Chondrocyte (in vitro differentiated cells): ENCODE measurements at regions not wholly inside any gene's neighbourhood (a gene's known extent, or its start where the extent isn't known, plus 50 kb on each side); places are given as distances from the start of the nearest gene placed in this dataset.

ENCODE experiments used
- DNase-seq: peaks from one replicate; pipeline ENCODE4 v3.0.0; 2021; ENCODE audit warnings: mixed read lengths, low spot score
- H3K27ac Mint-ChIP-seq: one replicate; pipeline ENCODE4 v1.8.0; 2021; ENCODE audit warnings: mild to moderate bottlenecking, moderate library complexity, mixed read lengths; ENCODE audit not compliant: unreplicated experiment
- H3K27me3 Mint-ChIP-seq: 2 replicates; pipeline ENCODE4 v1.8.0; 2021; ENCODE audit warnings: low read depth, mixed read lengths
- H3K36me3 Mint-ChIP-seq: 2 replicates; pipeline ENCODE4 v1.8.0; 2021; ENCODE audit warnings: low read depth, mixed read lengths
- H3K4me1 Mint-ChIP-seq: 2 replicates; pipeline ENCODE4 v1.8.0; 2021; ENCODE audit warnings: low read depth, mild to moderate bottlenecking, mixed read lengths
- H3K4me3 Mint-ChIP-seq: one replicate; pipeline ENCODE4 v1.8.0; 2021; ENCODE audit warnings: mild to moderate bottlenecking, moderate library complexity, mixed read lengths; ENCODE audit not compliant: unreplicated experiment
- H3K9me3 Mint-ChIP-seq: 2 replicates; pipeline ENCODE4 v1.8.0; 2021; ENCODE audit warnings: low read depth, mixed read lengths
- TF ChIP-seq, protein P1 (sequence below): fragments of 200-600 bp; sonication (generic); IDR thresholded peaks from 2 replicates; pipeline ENCODE4 v1.5.0; 2021; ENCODE audit warnings: antibody characterized with exemption, mild to moderate bottlenecking, moderate library complexity

DNA sequence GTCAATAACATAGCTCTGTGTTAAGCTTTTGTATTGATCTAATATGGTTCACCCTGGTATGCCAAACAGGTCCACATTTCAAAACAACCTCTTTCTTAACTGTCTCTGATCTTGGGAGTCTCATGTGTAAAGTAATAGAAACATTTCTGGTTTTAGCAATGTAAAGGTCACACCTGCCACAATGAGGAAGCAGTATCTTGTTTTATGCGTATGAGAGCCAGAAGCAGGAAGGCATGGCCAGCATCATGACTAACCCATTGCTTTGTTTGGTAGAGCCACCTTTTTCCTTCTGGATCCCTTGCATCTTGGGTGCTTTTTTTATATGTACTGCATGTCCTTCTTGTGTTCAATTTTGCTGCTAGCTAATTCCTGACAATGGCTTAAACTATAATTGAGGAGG is 411.3 kb upstream of the SEMA3C start:
- H3K27me3 Mint-ChIP-seq = no peaks in the 10 kb centered on the region
- no peak overlapping the region for H3K27ac Mint-ChIP-seq
- no peak for DNase-seq
- TF ChIP-seq, protein P1, sequence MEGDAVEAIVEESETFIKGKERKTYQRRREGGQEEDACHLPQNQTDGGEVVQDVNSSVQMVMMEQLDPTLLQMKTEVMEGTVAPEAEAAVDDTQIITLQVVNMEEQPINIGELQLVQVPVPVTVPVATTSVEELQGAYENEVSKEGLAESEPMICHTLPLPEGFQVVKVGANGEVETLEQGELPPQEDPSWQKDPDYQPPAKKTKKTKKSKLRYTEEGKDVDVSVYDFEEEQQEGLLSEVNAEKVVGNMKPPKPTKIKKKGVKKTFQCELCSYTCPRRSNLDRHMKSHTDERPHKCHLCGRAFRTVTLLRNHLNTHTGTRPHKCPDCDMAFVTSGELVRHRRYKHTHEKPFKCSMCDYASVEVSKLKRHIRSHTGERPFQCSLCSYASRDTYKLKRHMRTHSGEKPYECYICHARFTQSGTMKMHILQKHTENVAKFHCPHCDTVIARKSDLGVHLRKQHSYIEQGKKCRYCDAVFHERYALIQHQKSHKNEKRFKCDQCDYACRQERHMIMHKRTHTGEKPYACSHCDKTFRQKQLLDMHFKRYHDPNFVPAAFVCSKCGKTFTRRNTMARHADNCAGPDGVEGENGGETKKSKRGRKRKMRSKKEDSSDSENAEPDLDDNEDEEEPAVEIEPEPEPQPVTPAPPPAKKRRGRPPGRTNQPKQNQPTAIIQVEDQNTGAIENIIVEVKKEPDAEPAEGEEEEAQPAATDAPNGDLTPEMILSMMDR = no peak
- H3K36me3 Mint-ChIP-seq = no peaks in the 10 kb centered on the region
- H3K4me3 Mint-ChIP-seq = no peak overlapping the region
- H3K9me3 Mint-ChIP-seq = peaks cover 2% of the 10 kb centered on the region
- peaks cover 31% of the 10 kb centered on the region for H3K4me1 Mint-ChIP-seq

DNA sequence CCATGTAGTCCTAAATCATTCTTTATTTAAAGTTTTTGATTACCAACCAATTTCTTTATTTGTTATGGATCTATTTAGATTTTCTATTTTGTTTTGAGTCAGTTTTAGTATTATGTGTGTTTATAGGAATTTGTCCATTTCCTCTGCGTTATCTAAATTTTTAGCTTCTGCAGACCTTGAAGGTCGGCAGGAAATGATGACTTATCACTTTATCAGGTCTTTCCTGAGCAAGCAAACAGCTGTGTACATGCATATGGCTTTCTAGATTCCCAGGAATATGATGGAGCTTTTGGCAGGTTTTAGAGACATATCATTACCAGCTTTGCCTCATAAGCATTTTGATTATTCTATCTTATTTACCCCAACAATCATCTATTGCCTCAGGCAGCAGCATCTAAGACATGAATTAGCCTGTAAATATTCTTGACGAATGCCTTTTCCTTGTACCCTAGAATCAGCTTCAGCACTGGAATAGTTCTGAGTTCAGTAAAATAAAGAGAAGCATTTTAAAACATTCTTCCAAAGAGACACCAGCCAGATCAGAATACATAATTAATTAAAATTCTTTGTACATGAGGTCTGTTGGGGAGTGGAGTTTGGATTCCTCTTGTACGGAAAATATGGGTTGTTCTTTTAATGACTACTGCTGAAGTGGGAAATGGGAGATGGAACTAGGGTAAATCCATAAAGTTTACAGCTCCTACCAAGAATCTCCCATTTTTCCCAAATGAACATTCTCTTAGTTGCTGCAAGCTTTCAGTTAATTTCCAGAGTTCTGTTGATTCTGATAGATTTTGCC is 408.8 kb upstream of the SEMA3C start:
- Mint-ChIP-seq H3K4me3 (no peak overlapping the region), H3K4me1 (peaks cover 23% of the 10 kb centered on the region), H3K9me3 (peaks cover 2% of the 10 kb centered on the region), H3K36me3 (no peaks in the 10 kb centered on the region), H3K27ac (no peak overlapping the region), H3K27me3 (peaks cover 2% of the 10 kb centered on the region)
- DNase-seq = no peak
- TF ChIP-seq, protein P1 = no peak

DNA sequence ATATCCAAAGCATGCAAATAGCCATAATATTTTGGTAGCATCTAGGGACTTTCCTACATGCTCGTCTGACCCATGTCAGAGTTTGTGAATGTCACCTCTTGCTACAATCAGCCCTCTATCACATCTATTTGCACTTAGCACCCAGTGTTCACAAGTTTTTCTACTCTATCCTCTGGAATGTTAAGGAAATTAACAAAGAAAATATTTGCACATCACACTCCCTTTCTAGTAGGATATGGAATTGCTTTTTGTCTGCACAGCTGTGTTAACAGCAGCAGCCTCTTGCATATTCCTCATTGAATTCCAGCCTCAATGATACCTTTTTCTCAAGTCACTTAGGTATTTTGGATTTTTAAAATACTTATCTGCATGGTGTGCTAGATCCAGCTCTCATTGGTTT is 403.1 kb upstream of the SEMA3C start:
- no peak for DNase-seq
- Mint-ChIP-seq H3K27ac (no peak overlapping the region), H3K36me3 (no peaks in the 10 kb centered on the region), H3K27me3 (peaks cover 18% of the 10 kb centered on the region), H3K9me3 (peaks cover 2% of the 10 kb centered on the region), H3K4me3 (no peak overlapping the region), H3K4me1 (peaks cover 4% of the 10 kb centered on the region)
- TF ChIP-seq, protein P1 = no peak

DNA sequence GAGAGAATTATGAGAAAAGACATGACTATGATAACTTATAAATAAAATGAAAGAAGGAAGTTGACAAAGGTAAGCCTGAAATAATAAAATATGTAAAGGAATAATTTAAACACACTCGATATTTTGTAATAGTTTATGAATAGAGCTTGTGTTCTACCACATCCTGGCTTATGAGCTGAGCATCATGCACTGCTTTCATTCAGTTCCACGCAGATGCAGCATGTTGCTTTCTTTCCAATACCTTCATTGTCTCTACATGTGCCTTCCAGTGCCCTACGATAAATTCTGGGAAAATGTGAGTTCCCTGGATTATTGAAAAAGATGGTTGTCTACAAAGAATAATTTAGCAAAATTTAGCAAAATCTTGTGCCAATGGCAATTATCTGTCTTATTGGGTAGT is 398.9 kb upstream of the SEMA3C start:
- TF ChIP-seq, protein P1 = no peak
- Mint-ChIP-seq H3K9me3 (no peaks in the 10 kb centered on the region), H3K27ac (no peak overlapping the region), H3K4me1 (peaks cover 4% of the 10 kb centered on the region), H3K4me3 (no peak overlapping the region), H3K36me3 (no peaks in the 10 kb centered on the region), H3K27me3 (peaks cover 23% of the 10 kb centered on the region)
- DNase-seq = no peak

DNA sequence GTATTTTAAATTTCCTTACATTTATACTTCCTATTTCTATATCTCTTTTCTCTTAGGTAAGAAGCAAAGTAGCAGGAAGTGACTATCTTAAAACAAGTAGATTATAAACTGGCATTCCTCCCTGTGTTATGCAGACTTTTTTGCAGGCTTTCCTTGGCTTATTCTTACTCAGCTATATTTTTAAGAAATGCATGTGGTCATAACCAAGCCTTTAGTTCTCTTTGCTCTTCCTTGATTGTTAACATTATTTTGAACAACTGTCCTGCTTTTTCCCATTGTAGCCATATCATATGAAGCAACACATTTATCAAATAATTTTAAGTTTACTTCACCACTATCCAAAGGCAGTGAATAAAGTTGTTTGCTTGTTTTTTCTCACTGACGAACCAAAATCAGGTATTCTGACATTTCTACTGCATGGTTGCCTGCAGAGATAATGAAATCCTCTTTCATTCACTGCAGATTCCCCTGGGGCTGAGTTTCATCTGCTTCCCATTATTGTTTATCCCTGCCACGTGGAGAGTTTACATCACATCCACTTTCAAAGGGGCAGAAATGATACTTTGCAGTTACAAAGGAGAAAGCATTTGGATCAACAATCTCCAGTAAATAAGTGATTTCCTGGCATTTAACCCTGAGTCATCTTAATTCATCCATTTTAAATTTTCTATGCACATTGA is 389.9 kb upstream of the SEMA3C start:
- Mint-ChIP-seq H3K27ac (no peak overlapping the region), H3K27me3 (peaks cover 39% of the 10 kb centered on the region), H3K4me3 (no peak overlapping the region), H3K9me3 (peaks cover 7% of the 10 kb centered on the region), H3K4me1 (peaks cover 11% of the 10 kb centered on the region), H3K36me3 (peaks cover 7% of the 10 kb centered on the region)
- no peak for DNase-seq
- TF ChIP-seq, protein P1 = no peak
